Activated gamma-delta T cell treated with Interleukin-2 at 50 U/mL for 16 hours (primary cell): ENCODE measurements at regions not wholly inside any gene's neighbourhood (a gene's known extent, or its start where the extent isn't known, plus 50 kb on each side); places are given as distances from the start of the nearest gene placed in this dataset.

Experiments used
- DNase-seq: peaks from one replicate; pipeline ENCODE4 v3.0.0-alpha.2; 2020

GRCh38 chr2:120983344-120983743 is 247.7 kb downstream of the GLI2 start:
- no peak for DNase-seq

DNA sequence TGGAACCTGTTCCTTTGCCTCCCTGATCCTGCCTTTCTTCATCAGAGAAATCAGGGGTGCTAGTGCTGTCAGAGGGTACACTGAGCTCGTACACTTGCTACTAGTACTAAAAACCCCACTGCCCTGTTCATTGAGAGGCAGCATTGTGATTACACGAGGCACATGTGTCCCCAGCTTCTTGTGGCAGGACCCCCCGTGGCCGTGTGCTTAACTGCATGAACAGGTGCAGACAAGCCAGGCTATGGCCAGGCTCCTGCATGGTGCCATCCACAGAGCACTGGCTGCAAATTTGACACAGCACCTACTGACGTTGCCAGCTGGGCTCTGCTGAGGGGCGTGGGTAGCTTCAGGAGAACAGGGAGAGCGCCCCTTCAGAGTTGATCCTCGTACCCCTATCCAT is 248.4 kb downstream of the GLI2 start:
- DNase-seq, result no peak

GRCh38 chr2:120984452-120985173 is 248.9 kb downstream of the GLI2 start:
- no peak for DNase-seq

DNA sequence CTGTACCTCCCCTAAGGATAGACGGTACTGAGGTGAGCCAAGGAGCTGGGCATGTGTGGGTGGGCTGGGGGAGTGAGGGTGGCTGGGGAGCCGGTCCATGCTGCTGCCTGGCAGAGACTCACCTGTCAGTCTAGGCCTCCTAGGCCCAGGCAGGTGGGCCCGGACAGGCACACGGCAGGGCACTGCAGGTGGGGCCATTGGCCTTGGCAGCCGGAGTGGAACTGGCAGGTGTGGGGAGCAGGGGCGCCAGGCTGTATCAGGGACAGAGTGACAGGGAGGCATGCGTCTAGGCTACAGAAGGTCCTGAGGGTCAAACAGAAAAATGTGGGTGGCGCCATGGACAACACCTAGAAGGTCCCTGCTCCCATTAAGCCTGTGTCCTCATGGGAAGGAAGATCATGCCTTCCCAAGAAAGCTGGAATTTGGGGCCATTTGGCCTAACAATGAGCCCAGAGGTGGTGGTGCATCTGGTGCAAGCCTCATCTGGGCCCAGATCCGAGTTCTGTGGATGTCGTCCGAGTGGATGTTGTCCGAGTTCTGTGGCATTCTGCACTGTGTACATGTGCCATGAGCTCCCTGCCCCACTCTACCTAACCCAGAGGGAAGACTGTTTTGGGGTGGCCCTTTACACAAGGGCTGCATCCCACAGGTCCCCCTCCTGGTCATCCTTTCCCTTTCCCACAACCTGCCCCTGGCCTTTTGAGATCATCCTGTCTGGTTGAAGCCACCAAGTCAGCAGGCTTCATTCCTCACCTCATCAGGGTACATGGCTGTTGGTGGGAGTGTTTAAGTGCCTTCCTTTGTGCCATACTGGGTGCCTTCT is 249.7 kb downstream of the GLI2 start:
- no peak for DNase-seq

DNA sequence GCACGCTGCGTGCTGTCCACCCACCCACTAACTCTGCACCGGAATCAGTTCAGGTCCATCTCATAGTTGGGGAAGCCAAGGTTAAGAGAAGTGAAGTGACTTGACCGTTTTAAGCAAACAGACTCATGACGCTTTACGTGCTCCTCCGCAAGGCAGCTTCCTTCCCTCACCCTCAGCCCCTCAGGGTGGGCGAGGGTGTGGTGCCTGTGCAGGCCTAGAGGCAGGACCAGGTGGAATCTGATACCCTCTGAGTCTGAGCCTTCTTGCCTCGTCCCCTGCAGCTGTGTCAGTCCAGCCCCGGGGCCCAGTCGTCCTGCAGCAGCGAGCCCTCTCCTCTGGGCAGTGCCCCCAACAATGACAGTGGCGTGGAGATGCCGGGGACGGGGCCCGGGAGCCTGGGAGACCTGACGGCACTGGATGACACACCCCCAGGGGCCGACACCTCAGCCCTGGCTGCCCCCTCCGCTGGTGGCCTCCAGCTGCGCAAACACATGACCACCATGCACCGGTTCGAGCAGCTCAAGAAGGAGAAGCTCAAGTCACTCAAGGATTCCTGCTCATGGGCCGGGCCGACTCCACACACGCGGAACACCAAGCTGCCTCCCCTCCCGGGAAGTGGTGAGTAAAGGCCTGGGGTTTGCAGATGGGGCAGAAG is 250.5 kb downstream of the GLI2 start:
- DNase-seq, result no peak

- no peak for DNase-seq
Measured at GRCh38 chr2:120986898-120987650, 251.4 kb downstream of the GLI2 start.

- no peak for DNase-seq
Measured at GRCh38 chr2:120988051-120988699, 252.5 kb downstream of the GLI2 start.

GRCh38 chr2:120988700-120989511 is 253.2 kb downstream of the GLI2 start:
- DNase-seq, result no peak

GRCh38 chr2:120989512-120990441 is 254.1 kb downstream of the GLI2 start:
- no peak for DNase-seq

DNA sequence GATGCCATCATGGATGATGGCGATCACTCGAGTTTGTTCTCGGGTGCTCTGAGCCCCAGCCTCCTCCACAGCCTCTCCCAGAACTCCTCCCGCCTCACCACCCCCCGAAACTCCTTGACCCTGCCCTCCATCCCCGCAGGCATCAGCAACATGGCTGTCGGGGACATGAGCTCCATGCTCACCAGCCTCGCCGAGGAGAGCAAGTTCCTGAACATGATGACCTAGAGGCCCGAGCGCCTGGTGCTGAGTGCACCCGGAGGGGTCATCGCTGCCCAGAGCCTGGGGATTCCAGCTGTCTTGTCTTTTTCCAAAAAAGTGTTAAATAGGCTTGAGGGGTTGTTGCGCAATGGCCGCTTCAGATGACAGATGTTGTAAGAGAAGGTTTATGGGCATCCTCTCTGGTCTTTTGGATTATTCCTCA is 254.8 kb downstream of the GLI2 start:
- no peak for DNase-seq

GRCh38 chr2:120991441-120991840 is 255.8 kb downstream of the GLI2 start:
- DNase-seq, result no peak

DNA sequence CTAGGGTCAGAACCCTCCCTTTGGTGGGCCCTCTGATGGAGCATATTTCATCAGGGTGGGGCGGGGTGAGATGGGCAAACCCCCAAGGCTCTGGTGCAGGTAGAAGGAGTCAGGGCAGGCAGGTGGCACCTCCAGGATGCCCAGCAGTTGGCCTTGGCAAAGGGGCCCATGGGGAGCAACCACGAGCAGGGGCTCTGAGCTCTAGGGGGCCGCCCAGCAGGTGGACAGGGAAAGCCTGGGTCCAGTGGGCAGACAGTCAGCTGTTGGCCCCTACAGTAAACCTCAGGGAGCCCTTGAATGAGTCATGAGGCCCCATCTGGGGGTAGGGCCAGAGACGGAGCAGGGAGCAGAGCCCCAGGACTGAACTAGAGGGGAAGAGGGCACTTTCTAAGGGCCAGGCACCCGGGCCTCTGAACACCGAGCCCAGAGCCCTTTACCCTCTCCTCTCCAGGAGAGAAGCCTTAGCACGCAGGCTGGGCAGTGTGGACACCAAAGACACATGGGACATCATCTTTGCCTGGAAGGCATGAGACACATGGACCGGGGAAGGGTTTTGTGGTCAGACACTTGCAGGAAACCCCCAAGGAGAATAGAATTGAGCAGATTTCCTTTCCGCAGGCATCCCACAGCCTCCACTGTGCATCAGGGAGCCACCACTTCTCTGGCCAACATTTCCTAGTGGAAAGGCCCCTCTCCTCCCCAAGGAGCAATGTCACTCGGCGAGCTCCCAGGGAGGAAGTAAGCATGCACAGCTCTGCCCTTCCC is 257.3 kb downstream of the GLI2 start:
- no peak for DNase-seq

- no peak for DNase-seq
Measured at GRCh38 chr2:120993661-120994060, 258.0 kb downstream of the GLI2 start.

DNA sequence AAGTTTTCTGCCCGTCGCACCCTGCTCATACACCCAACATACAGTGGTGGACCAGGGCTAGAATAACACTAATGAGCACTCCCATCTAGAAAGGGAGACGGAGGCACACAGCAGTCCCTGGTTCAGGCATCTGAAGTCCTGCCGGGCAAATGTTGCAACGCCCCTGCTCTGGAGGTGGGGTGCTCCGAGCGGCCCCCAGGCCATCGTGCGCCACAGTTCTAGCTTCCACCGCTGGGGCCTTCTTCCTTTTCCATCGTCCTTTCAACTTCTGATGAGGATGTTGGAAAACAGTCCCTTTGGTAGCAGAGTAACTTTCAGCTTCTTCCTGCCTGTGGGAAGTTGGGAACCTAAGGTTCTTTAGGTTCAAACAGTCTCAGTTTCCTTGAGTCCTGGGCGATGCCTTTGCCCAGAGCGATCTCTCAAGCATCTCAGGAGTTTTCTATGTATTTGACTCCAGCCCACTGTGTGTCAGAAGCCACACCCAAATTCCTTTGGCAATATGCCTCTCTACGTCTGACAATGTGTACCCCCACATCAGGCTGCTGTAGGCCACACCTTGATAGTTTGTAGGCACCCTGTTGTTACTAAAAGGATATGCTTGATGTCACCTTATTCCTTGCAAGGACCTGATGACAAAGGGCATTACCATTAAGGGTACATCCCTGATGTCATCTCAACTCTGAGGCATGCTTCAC is 258.8 kb downstream of the GLI2 start:
- DNase-seq, result no peak

DNA sequence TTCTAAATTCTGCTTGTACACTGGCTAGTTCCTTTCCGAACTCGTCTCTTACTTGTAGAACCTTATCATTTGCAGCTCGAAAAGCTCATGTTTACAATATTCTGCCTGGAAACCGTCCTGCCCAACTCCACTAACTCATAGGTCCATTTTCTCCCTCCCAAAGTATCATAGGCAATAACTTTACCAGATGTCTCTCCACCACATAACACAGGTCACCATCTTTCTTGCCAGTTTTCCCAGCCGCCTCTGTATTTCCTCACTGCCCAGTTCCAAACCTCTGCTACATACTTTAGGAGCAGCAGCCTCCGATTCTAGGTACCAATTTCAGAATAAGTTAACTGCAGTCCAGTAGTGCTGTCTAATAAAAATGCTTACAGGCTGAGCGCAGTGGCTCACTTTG is 259.5 kb downstream of the GLI2 start:
- DNase-seq, result no peak

GRCh38 chr2:120995656-120996190 is 260.1 kb downstream of the GLI2 start:
- no peak for DNase-seq

GRCh38 chr2:120999377-121000097 is 263.9 kb downstream of the GLI2 start:
- DNase-seq, result no peak

GRCh38 chr2:121000804-121001203 is 265.1 kb downstream of the GLI2 start:
- DNase-seq, result no peak
